H9 (cell line): ENCODE measurements at regions not wholly inside any gene's neighbourhood (a gene's known extent, or its start where the extent isn't known, plus 50 kb on each side); places are given as distances from the start of the nearest gene placed in this dataset.

Source experiments
- DNase-seq: peaks from one replicate; pipeline ENCODE4 v3.0.0-alpha.2; 2017
- H2AFZ ChIP-seq: one replicate; pipeline ENCODE4 v1.6.1; 2013; ENCODE audit warnings: mild to moderate bottlenecking, low read length, control low read depth, moderate library complexity
- H2AK5ac ChIP-seq: 2 replicates; pipeline ENCODE4 v1.6.1; 2013; ENCODE audit warnings: low read length, control low read depth, mixed read lengths; ENCODE audit not compliant: insufficient read length
- H2BK120ac ChIP-seq: one replicate; pipeline ENCODE4 v1.6.1; 2013; ENCODE audit warnings: low read depth, mild to moderate bottlenecking, low read length, control low read depth, inconsistent platforms; ENCODE audit not compliant: poor library complexity, severe bottlenecking
- H2BK12ac ChIP-seq: 2 replicates; pipeline ENCODE4 v1.6.1; 2013; ENCODE audit warnings: low read length, control low read depth, mixed read lengths, low read depth; ENCODE audit not compliant: insufficient read length
- H2BK15ac ChIP-seq: 2 replicates; pipeline ENCODE4 v1.6.1; 2013; ENCODE audit warnings: low read depth, low read length, control low read depth
- H2BK20ac ChIP-seq: one replicate; pipeline ENCODE4 v1.6.1; 2013; ENCODE audit warnings: low read depth, mild to moderate bottlenecking, low read length, control low read depth, inconsistent platforms; ENCODE audit not compliant: poor library complexity, severe bottlenecking
- H2BK5ac ChIP-seq: 2 replicates; pipeline ENCODE4 v1.6.1; 2013; ENCODE audit warnings: low read length, control low read depth, mixed read lengths; ENCODE audit not compliant: insufficient read length
- H3K14ac ChIP-seq: 2 replicates; pipeline ENCODE4 v1.6.1; 2013; ENCODE audit warnings: low read length, control low read depth; ENCODE audit not compliant: insufficient read depth
- H3K18ac ChIP-seq: 2 replicates; pipeline ENCODE4 v1.6.1; 2013; ENCODE audit warnings: low read depth, mild to moderate bottlenecking, mixed read lengths, low read length, control low read depth; ENCODE audit not compliant: insufficient read length
- H3K23ac ChIP-seq: 2 replicates; pipeline ENCODE4 v1.6.1; 2013; ENCODE audit warnings: low read length, control low read depth, mixed read lengths, low read depth; ENCODE audit not compliant: insufficient read length
- H3K23me2 ChIP-seq: 2 replicates; pipeline ENCODE4 v1.6.1; 2013; ENCODE audit warnings: low read depth, mild to moderate bottlenecking, mixed read lengths, low read length, control low read depth; ENCODE audit not compliant: insufficient read length, poor library complexity, severe bottlenecking
- H3K27ac ChIP-seq: 2 replicates; pipeline ENCODE4 v1.5.1; 2013; ENCODE audit warnings: low read length, control low read depth, mixed read lengths, low read depth; ENCODE audit not compliant: insufficient read length
- H3K27me3 ChIP-seq: 2 replicates; pipeline ENCODE4 v1.6.1; 2013; ENCODE audit warnings: low read length, control low read depth, inconsistent platforms; ENCODE audit not compliant: insufficient read depth
- H3K4ac ChIP-seq: 2 replicates; pipeline ENCODE4 v1.6.1; 2013; ENCODE audit warnings: low read depth, mild to moderate bottlenecking, control low read depth, inconsistent platforms, low read length, moderate library complexity
- H3K4me1 ChIP-seq: 2 replicates; pipeline ENCODE4 v1.6.1; 2013; ENCODE audit warnings: low read length, control low read depth, inconsistent platforms; ENCODE audit not compliant: insufficient read depth
- H3K4me2 ChIP-seq: 2 replicates; pipeline ENCODE4 v1.6.1; 2013; ENCODE audit warnings: low read length, control low read depth, mixed read lengths; ENCODE audit not compliant: insufficient read length, insufficient read depth
- H3K56ac ChIP-seq: 2 replicates; pipeline ENCODE4 v1.6.1; 2013; ENCODE audit warnings: low read depth, mild to moderate bottlenecking, mixed read lengths, low read length, control low read depth; ENCODE audit not compliant: insufficient read length
- H3K79me1 ChIP-seq: 2 replicates; pipeline ENCODE4 v1.6.1; 2013; ENCODE audit warnings: low read depth, mild to moderate bottlenecking, moderate library complexity, low read length, control low read depth, inconsistent platforms; ENCODE audit not compliant: insufficient read depth, poor library complexity, severe bottlenecking
- H3K79me2 ChIP-seq: 2 replicates; pipeline ENCODE4 v1.6.1; 2013; ENCODE audit warnings: low read length, control low read depth, inconsistent platforms; ENCODE audit not compliant: insufficient read depth
- H3K9ac ChIP-seq: 2 replicates; pipeline ENCODE4 v1.6.1; 2013; ENCODE audit warnings: low read length, control low read depth, mixed read lengths; ENCODE audit not compliant: insufficient read length; ENCODE audit errors: extremely low read depth
- H3K9me3 ChIP-seq: one replicate; pipeline ENCODE4 v1.6.1; 2013; ENCODE audit warnings: low read depth, low read length, inconsistent platforms; ENCODE audit not compliant: control insufficient read depth
- H3T11ph ChIP-seq: one replicate; pipeline ENCODE4 v1.6.1; 2013; ENCODE audit warnings: mild to moderate bottlenecking, low read length, control low read depth, inconsistent platforms
- H4K20me1 ChIP-seq: one replicate; pipeline ENCODE4 v1.6.1; 2013; ENCODE audit not compliant: control insufficient read depth, insufficient read length, insufficient read depth
- H4K5ac ChIP-seq: 2 replicates; pipeline ENCODE4 v1.6.1; 2013; ENCODE audit warnings: low read depth, mild to moderate bottlenecking, mixed read lengths, low read length, control low read depth; ENCODE audit not compliant: insufficient read length
- H4K8ac ChIP-seq: replicated peaks from 2 replicates; pipeline ENCODE4 v1.6.1; 2013; ENCODE audit warnings: low read length, control low read depth, mixed read lengths, low read depth; ENCODE audit not compliant: insufficient read length
- H4K91ac ChIP-seq: 2 replicates; pipeline ENCODE4 v1.6.1; 2013; ENCODE audit warnings: low read depth, mild to moderate bottlenecking, moderate library complexity, mixed read lengths, low read length, control low read depth; ENCODE audit not compliant: insufficient read length
- H3K27ac Mint-ChIP-seq, 3 experiments: 2 replicates in 2 of 3; 3 replicates in 1 of 3; pipeline ENCODE4 v1.8.0; 2020 to 2021; ENCODE audit warnings: mixed read lengths in 3 of 3, mild to moderate bottlenecking in 1 of 3, moderate library complexity in 1 of 3
- H3K27me3 Mint-ChIP-seq: 2 replicates; pipeline ENCODE4 v1.8.0; 2021; ENCODE audit warnings: low read depth, mild to moderate bottlenecking, moderate library complexity, mixed read lengths
- H3K36me3 Mint-ChIP-seq, 3 experiments: 2 replicates in 2 of 3; 3 replicates in 1 of 3; pipeline ENCODE4 v1.8.0; 2020 to 2021; ENCODE audit warnings: low read depth in 3 of 3, mixed read lengths in 3 of 3; ENCODE audit not compliant: insufficient read depth in 1 of 3
- H3K4me1 Mint-ChIP-seq, 2 experiments: 2 replicates each; pipeline ENCODE4 v1.8.0; 2020; ENCODE audit warnings: mixed read lengths in 2 of 2
- H3K4me3 Mint-ChIP-seq, 2 experiments: 2 replicates in 1 of 2; 3 replicates in 1 of 2; pipeline ENCODE4 v1.8.0; 2020 to 2021; ENCODE audit warnings: mild to moderate bottlenecking in 2 of 2, mixed read lengths in 2 of 2, moderate library complexity in 1 of 2
- H3K9me3 Mint-ChIP-seq, 2 experiments: 2 replicates in 1 of 2; 3 replicates in 1 of 2; pipeline ENCODE4 v1.8.0; 2020; ENCODE audit warnings: mild to moderate bottlenecking in 2 of 2, mixed read lengths in 2 of 2, moderate library complexity in 1 of 2
- WGBS: extraction: QIAGEN DNeasy Blood & Tissue Kit; methylation state at CpG from one replicate; pipeline ENCODE4 v1.1.7; 2013; ENCODE audit warnings: missing lambda C conversion rate, low lambda C conversion rate, mixed read lengths; ENCODE audit not compliant: insufficient read length; ENCODE audit errors: extremely low coverage; 5-methylcytosine and 5-hydroxymethylcytosine counted together
- TF ChIP-seq, protein P1 (sequence below): fragments of 200-600 bp; sonication (generic); conservative IDR thresholded peaks from 3 replicates; pipeline ENCODE4 v1.8.0; 2021; ENCODE audit warnings: antibody characterized with exemption, mild to moderate bottlenecking

DNA sequence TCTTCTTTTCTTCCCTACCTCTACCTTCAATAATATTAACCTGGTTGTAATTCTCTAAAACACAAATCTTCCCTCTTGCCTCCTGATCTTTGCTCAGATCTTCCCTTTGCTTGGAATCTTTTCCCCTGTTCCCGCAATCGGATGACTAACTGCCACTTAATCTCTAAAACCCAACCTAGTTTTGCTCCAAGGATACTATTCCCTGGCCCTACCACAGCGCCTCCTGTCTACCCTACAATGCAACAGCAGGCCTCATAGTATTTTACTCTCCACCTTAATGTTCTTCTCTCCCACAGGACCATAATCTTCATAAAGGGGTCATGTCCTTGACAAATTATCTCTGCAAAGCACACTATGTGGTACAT is 246.8 kb upstream of the TNP1 start:
- Histone ChIP-seq H2AK5ac (no peak overlapping the region), H2AFZ (no peak overlapping the region)

More for the DNA sequence above, 246.8 kb upstream of the TNP1 start:
- Histone ChIP-seq H4K8ac (no peak overlapping the region), H3K4ac (no peak overlapping the region), H3K9ac (no peak overlapping the region), H3K23ac (no peak overlapping the region), H3K27me3 (no peaks in the 10 kb centered on the region; the same call in 1 of the 2 replicates), H2BK12ac (no peak overlapping the region), H3K9me3 (no peaks in the 10 kb centered on the region), H3K23me2 (no peaks in the 10 kb centered on the region), H3K56ac (no peak overlapping the region), H3T11ph (no peak overlapping the region), H4K20me1 (no peaks in the 10 kb centered on the region), H3K79me1 (no peaks in the 10 kb centered on the region), H3K4me1 (peaks cover 3% of the 10 kb centered on the region; the same call in 1 of the 2 replicates), H3K4me2 (no peak overlapping the region), H2BK5ac (no peak overlapping the region), H2BK15ac (no peak overlapping the region), H4K91ac (no peak overlapping the region), H4K5ac (no peak overlapping the region), H2BK20ac (no peak overlapping the region), H3K18ac (no peak overlapping the region), H3K79me2 (no peaks in the 10 kb centered on the region), H2BK120ac (no peak overlapping the region), H3K27ac (no peak overlapping the region), H3K14ac (no peak overlapping the region)
- no peaks in the 10 kb centered on the region for H3K9me3 Mint-ChIP-seq
- DNase-seq = no peak
- H3K4me3 Mint-ChIP-seq = no peak overlapping the region
- no CpG with 5 or more reads among the region's 3 CpGs for WGBS
- TF ChIP-seq, protein P1, sequence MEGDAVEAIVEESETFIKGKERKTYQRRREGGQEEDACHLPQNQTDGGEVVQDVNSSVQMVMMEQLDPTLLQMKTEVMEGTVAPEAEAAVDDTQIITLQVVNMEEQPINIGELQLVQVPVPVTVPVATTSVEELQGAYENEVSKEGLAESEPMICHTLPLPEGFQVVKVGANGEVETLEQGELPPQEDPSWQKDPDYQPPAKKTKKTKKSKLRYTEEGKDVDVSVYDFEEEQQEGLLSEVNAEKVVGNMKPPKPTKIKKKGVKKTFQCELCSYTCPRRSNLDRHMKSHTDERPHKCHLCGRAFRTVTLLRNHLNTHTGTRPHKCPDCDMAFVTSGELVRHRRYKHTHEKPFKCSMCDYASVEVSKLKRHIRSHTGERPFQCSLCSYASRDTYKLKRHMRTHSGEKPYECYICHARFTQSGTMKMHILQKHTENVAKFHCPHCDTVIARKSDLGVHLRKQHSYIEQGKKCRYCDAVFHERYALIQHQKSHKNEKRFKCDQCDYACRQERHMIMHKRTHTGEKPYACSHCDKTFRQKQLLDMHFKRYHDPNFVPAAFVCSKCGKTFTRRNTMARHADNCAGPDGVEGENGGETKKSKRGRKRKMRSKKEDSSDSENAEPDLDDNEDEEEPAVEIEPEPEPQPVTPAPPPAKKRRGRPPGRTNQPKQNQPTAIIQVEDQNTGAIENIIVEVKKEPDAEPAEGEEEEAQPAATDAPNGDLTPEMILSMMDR = peak; percentile 91
- no peaks in the 10 kb centered on the region for H3K27me3 Mint-ChIP-seq
- H3K36me3 Mint-ChIP-seq = no peaks in the 10 kb centered on the region; a peak in 1 of 7 replicates
- H3K4me1 Mint-ChIP-seq = peaks cover 21 to 25% of the 10 kb centered on the region in 2 experiments
- no peak overlapping the region for H3K27ac Mint-ChIP-seq
